ENCODE measurements at regions not wholly inside any gene's neighbourhood (a gene's known extent, or its start where the extent isn't known, plus 50 kb on each side); places are given as distances from the start of the nearest gene placed in this dataset.

DNA sequence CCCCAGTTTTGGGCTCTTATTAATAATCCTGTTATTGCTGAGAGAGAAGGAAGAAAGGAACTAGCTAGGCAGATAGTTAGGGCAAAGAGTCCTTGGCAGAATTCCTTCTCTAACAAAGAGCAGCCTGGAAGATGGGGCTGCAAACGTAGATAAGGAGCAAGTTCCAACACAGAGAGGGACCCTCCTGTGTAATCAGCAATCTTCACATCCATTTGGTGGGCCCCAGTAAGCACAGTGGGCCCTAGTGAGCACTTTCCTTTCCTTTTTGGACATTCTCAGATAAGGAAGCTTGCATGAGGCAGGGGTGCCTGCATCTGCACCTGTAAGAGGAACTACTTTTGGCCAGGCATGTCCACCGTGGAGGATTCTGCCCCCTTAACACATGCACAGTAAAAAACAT is 119.6 kb upstream of the SGO1 start:
- TF ChIP-seq, protein P1, sequence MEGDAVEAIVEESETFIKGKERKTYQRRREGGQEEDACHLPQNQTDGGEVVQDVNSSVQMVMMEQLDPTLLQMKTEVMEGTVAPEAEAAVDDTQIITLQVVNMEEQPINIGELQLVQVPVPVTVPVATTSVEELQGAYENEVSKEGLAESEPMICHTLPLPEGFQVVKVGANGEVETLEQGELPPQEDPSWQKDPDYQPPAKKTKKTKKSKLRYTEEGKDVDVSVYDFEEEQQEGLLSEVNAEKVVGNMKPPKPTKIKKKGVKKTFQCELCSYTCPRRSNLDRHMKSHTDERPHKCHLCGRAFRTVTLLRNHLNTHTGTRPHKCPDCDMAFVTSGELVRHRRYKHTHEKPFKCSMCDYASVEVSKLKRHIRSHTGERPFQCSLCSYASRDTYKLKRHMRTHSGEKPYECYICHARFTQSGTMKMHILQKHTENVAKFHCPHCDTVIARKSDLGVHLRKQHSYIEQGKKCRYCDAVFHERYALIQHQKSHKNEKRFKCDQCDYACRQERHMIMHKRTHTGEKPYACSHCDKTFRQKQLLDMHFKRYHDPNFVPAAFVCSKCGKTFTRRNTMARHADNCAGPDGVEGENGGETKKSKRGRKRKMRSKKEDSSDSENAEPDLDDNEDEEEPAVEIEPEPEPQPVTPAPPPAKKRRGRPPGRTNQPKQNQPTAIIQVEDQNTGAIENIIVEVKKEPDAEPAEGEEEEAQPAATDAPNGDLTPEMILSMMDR (IDR thresholded peaks at IDR 0.05; ENCODE audit: poor library complexity, severe bottlenecking) = no peak
- TF ChIP-seq, protein P2, sequence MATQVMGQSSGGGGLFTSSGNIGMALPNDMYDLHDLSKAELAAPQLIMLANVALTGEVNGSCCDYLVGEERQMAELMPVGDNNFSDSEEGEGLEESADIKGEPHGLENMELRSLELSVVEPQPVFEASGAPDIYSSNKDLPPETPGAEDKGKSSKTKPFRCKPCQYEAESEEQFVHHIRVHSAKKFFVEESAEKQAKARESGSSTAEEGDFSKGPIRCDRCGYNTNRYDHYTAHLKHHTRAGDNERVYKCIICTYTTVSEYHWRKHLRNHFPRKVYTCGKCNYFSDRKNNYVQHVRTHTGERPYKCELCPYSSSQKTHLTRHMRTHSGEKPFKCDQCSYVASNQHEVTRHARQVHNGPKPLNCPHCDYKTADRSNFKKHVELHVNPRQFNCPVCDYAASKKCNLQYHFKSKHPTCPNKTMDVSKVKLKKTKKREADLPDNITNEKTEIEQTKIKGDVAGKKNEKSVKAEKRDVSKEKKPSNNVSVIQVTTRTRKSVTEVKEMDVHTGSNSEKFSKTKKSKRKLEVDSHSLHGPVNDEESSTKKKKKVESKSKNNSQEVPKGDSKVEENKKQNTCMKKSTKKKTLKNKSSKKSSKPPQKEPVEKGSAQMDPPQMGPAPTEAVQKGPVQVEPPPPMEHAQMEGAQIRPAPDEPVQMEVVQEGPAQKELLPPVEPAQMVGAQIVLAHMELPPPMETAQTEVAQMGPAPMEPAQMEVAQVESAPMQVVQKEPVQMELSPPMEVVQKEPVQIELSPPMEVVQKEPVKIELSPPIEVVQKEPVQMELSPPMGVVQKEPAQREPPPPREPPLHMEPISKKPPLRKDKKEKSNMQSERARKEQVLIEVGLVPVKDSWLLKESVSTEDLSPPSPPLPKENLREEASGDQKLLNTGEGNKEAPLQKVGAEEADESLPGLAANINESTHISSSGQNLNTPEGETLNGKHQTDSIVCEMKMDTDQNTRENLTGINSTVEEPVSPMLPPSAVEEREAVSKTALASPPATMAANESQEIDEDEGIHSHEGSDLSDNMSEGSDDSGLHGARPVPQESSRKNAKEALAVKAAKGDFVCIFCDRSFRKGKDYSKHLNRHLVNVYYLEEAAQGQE (IDR thresholded peaks at IDR 0.05; ENCODE audit: borderline replicate concordance) = no peak
- TF ChIP-seq MXI1 (conservative IDR thresholded peaks at IDR 0.05; ENCODE audit: poor library complexity, severe bottlenecking) = no peak
- TF ChIP-seq EP300 (conservative IDR thresholded peaks at IDR 0.05; ENCODE audit: poor library complexity, severe bottlenecking) = no peak
- TF ChIP-seq EZH2 (IDR thresholded peaks at IDR 0.05; ENCODE audit: borderline replicate concordance, insufficient read depth, low read length, poor library complexity, severe bottlenecking) = no peak
- TF ChIP-seq POLR2AphosphoS5 (IDR thresholded peaks at IDR 0.05) = no peak
- no peaks in the 10 kb centered on the region for H3K9me2 ChIP-seq (ENCODE audit: insufficient read depth, low read length)
- H3K27ac ChIP-seq (ENCODE audit: low read length) = no peak overlapping the region
- no peaks in the 10 kb centered on the region for H3K27me3 ChIP-seq (ENCODE audit: insufficient read depth, low read depth, low read length)
- H3K4me2 ChIP-seq (ENCODE audit: low read length) = no peak overlapping the region
- H3F3A ChIP-seq (ENCODE audit: insufficient read depth, low read length, poor library complexity, severe bottlenecking) = no peaks in the 10 kb centered on the region
- no peaks in the 10 kb centered on the region for H3K79me2 ChIP-seq (replicated peaks; ENCODE audit: insufficient read depth, low read length)
- H3K4me3 ChIP-seq (ENCODE audit: low read length) = no peak overlapping the region
- no peak overlapping the region for H2AFZ ChIP-seq (ENCODE audit: low read depth, low read length)
- H3K9ac ChIP-seq (ENCODE audit: low read length) = no peak overlapping the region
- H4K20me1 ChIP-seq (ENCODE audit: insufficient read depth) = no peaks in the 10 kb centered on the region
- H3K36me3 ChIP-seq (ENCODE audit: insufficient read depth, low read length) = no peaks in the 10 kb centered on the region
- H3K9me3 ChIP-seq (ENCODE audit: low read length) = no peaks in the 10 kb centered on the region

DNA sequence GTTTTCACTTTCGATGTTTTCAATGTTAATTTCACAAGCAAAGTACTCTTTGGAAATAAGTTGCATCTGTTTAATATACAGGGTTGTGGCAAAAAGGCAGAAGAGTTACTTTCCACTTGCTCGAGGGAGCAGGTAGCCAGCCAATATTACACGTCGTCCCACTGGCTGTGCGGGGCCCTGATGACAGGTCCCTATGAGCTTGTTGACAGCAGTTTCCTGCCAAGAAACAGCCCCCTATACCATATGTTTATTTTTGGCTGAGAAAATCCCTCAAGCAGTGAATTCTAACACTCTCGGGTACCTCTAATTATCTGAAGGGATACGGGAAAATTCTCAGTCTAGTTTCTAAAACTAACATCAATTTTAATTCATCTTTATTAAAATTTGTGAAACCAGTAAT is 116.8 kb upstream of the SGO1 start:
- Histone ChIP-seq H2AFZ (ENCODE audit: low read depth, low read length) (no peak overlapping the region), H3K36me3 (ENCODE audit: insufficient read depth, low read length) (no peaks in the 10 kb centered on the region), H3K9ac (ENCODE audit: low read length) (no peak overlapping the region), H3K27ac (ENCODE audit: low read length) (no peak overlapping the region), H3K9me3 (ENCODE audit: low read length) (no peaks in the 10 kb centered on the region), H3K79me2 (replicated peaks; ENCODE audit: insufficient read depth, low read length) (no peaks in the 10 kb centered on the region), H3K4me3 (ENCODE audit: low read length) (no peak overlapping the region), H3K27me3 (ENCODE audit: insufficient read depth, low read depth, low read length) (no peaks in the 10 kb centered on the region), H3K4me2 (ENCODE audit: low read length) (no peak overlapping the region), H3F3A (ENCODE audit: insufficient read depth, low read length, poor library complexity, severe bottlenecking) (no peaks in the 10 kb centered on the region), H3K9me2 (ENCODE audit: insufficient read depth, low read length) (no peaks in the 10 kb centered on the region), H4K20me1 (ENCODE audit: insufficient read depth) (no peaks in the 10 kb centered on the region)
- TF ChIP-seq, protein P2 (IDR thresholded peaks at IDR 0.05; ENCODE audit: borderline replicate concordance) = no peak
- TF ChIP-seq, protein P1 (IDR thresholded peaks at IDR 0.05; ENCODE audit: poor library complexity, severe bottlenecking) = no peak
- no peak for TF ChIP-seq EP300 (conservative IDR thresholded peaks at IDR 0.05; ENCODE audit: poor library complexity, severe bottlenecking)
- no peak for TF ChIP-seq SMC3 (conservative IDR thresholded peaks at IDR 0.05; ENCODE audit: poor library complexity)
- no peak for TF ChIP-seq EZH2 (IDR thresholded peaks at IDR 0.05; ENCODE audit: borderline replicate concordance, insufficient read depth, low read length, poor library complexity, severe bottlenecking)
- no peak for TF ChIP-seq RAD21 (conservative IDR thresholded peaks at IDR 0.05)
- no peak for TF ChIP-seq MXI1 (conservative IDR thresholded peaks at IDR 0.05; ENCODE audit: poor library complexity, severe bottlenecking)
- TF ChIP-seq TAF1 (IDR thresholded peaks at IDR 0.05; ENCODE audit: low read depth) = no peak
- no peak for TF ChIP-seq POLR2AphosphoS5 (IDR thresholded peaks at IDR 0.05)

Data from neural cell (in vitro differentiated cells).